AG04450 (cell line): ENCODE measurements at regions not wholly inside any gene's neighbourhood (a gene's known extent, or its start where the extent isn't known, plus 50 kb on each side); places are given as distances from the start of the nearest gene placed in this dataset.

Experiments
- CTCF ChIA-PET: fragments of 300-600, 350-600 bp; formaldehyde crosslinking; extraction: SDS; loops from one replicate; lab custom pipeline; 2022; ENCODE audit warnings: antibody characterized with exemption, inconsistent platforms; lab: Charles Lee
- POLR2A ChIA-PET: fragments of 350-600 bp; formaldehyde crosslinking; extraction: SDS; loops from one replicate; lab custom pipeline; 2021; ENCODE audit warnings: antibody characterized with exemption, inconsistent platforms; lab: Yijun Ruan, JAX
- DNase-seq: peaks from one replicate; pipeline ENCODE4 v3.0.0-alpha.2; 2011; ENCODE audit warnings: low read depth, low spot score
- H3K27ac ChIP-seq: one replicate; pipeline ENCODE4 v1.5.1; 2012; ENCODE audit warnings: low read depth, low read length, control low read depth
- H3K27me3 ChIP-seq: one replicate; pipeline ENCODE4 v1.6.0; 2012; ENCODE audit warnings: low read length; ENCODE audit not compliant: control insufficient read depth, insufficient read depth
- H3K4me3 ChIP-seq: 2 replicates; pipeline ENCODE4 v1.5.1; 2011; ENCODE audit warnings: mild to moderate bottlenecking, low read depth, low read length, control low read depth
- H3K9me3 ChIP-seq: 2 replicates; pipeline ENCODE4 v1.5.1; 2012; ENCODE audit warnings: low read length; ENCODE audit not compliant: control insufficient read depth, insufficient read depth
- TF ChIP-seq, protein P1 (sequence below): IDR thresholded peaks from 2 replicates; pipeline ENCODE4 v1.5.1; 2011; ENCODE audit warnings: low read depth, low read length, control low read depth, inconsistent platforms

DNA sequence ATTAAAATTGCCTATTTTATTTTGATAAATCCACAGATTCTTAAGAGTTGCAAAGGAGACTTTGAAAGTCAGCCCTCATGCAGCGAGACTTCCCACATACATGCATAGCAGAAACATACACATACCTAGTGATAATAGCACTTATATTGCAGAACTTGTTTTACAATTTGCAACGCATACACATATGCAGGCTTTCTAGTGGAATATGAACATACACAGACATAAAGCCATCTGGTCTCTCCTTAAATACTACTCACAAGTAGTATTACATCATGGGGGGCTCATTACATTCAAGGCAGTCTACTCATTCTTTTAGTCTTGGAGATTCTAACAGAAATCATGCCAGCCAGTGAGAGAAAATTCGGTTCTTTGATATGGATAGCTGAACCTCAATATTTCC lies 295.1 kb upstream of the RND3 start:
- H3K4me3 ChIP-seq = no peak overlapping the region
- H3K9me3 ChIP-seq = no peaks in the 10 kb centered on the region; the same call in 1 of the 2 replicates
- POLR2A ChIA-PET = no interaction called here
- CTCF ChIA-PET = no interaction called here
- DNase-seq = no peak
- no peak overlapping the region for H3K27ac ChIP-seq
- no peaks in the 10 kb centered on the region for H3K27me3 ChIP-seq
- TF ChIP-seq, protein P1, sequence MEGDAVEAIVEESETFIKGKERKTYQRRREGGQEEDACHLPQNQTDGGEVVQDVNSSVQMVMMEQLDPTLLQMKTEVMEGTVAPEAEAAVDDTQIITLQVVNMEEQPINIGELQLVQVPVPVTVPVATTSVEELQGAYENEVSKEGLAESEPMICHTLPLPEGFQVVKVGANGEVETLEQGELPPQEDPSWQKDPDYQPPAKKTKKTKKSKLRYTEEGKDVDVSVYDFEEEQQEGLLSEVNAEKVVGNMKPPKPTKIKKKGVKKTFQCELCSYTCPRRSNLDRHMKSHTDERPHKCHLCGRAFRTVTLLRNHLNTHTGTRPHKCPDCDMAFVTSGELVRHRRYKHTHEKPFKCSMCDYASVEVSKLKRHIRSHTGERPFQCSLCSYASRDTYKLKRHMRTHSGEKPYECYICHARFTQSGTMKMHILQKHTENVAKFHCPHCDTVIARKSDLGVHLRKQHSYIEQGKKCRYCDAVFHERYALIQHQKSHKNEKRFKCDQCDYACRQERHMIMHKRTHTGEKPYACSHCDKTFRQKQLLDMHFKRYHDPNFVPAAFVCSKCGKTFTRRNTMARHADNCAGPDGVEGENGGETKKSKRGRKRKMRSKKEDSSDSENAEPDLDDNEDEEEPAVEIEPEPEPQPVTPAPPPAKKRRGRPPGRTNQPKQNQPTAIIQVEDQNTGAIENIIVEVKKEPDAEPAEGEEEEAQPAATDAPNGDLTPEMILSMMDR = no peak

DNA sequence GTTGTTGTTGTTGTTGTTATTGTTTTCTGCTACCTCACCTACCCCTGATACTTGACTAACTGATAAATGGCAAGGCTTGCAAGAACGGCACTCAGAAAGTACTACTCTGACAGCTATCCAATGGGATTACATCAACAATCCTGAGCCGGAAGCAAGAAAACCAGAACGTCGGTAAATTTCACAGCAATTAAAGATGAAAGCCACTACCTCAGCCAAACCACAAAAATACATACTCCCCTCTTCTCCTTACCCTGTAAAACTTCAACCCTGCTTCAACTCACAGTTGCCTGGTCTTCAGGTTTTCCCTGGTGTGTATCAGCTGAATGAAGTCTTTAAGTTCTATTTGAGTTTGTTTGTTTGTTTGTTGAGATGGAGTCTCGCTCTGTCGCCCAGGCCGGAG lies 293.7 kb upstream of the RND3 start:
- Histone ChIP-seq H3K4me3 (no peak overlapping the region), H3K9me3 (no peaks in the 10 kb centered on the region; the same call in 1 of the 2 replicates), H3K27ac (no peak overlapping the region), H3K27me3 (no peaks in the 10 kb centered on the region)
- ChIA-PET POLR2A (no interaction called here), CTCF (no interaction called here)
- TF ChIP-seq, protein P1 = no peak
- DNase-seq = no peak

DNA sequence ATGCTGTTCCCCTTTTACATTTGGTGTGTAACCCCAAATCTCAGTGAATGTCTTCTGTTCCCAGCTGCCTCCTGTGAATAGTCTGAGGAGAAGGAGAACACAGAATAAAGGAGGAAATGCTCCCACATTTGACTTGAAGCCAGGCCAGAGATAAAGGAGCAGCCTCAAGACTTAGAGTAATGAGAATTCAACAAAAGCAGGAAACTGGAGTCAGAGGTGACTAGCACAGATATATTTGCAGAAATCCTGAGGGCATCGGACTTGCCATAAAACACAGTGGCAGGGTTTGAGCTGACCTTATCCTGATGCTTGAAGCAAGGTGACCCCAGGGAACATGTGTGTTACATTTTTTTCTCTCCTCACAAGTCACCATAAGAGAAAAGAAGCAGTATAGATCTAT lies 291.4 kb upstream of the RND3 start:
- CTCF ChIA-PET = no interaction called here
- POLR2A ChIA-PET = no interaction called here
- Histone ChIP-seq H3K27me3 (no peaks in the 10 kb centered on the region), H3K4me3 (no peak overlapping the region), H3K9me3 (no peaks in the 10 kb centered on the region; the same call in 1 of the 2 replicates), H3K27ac (no peak overlapping the region)
- DNase-seq = no peak
- TF ChIP-seq, protein P1 = no peak

DNA sequence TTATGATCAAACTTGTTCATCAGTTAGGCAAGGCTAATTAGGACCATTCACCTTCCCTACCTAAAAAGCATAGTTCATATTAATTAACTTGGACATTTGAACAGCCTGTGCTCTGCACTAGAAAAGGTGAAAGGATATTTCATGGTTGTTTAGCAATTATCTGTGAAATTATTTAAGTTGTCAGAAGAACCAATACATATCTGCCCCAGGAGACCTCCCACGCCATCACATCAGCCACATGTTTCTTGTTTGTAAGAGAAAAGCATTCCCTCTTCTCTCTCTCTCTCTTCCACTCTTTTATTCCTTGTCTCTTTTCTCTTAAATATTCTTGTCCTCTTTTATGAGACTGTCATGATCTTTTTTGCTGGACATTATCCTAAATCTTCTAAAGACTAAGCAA lies 282.0 kb upstream of the RND3 start:
- Histone ChIP-seq H3K27ac (no peak overlapping the region), H3K9me3 (no peaks in the 10 kb centered on the region), H3K4me3 (no peak overlapping the region), H3K27me3 (no peaks in the 10 kb centered on the region)
- TF ChIP-seq, protein P1 = no peak
- POLR2A ChIA-PET = no interaction called here
- no peak for DNase-seq
- CTCF ChIA-PET = no interaction called here

DNA sequence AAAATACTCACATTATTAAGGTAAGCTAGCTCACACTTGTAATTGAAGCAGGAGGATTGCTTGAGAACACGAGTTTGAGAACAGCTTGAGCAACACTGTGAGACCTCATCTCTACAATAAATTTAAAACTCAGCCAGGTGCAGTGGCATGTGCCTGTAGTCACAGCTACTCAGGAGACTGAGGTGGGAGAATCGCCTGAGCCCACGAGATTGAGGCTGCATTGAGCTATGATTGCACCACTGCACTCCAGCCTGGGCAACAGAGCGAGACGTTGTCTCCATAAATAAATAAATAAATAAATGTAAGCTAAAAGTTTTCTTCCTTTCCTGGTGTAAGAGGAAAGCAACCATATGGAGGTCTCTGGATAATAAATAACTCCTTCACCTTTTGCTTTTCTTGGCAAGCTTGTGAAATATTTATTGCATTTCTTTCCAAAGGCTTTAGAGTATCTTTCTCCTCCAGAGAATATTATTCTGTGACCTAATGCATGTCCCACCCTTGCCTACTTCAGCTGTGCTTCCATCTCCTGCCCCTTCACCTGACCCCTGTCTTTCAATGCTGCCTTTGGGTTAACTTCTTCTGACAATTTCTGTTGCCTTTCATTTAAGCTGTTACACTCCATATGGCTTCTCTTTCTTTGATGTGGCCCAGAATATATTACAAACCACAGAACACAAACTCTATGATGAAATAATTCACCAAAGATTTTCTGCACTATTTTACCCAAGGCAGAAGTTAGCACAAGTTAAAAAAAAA lies 280.7 kb upstream of the RND3 start:
- DNase-seq = peak; percentile 1
- Histone ChIP-seq H3K9me3 (no peaks in the 10 kb centered on the region), H3K27me3 (no peaks in the 10 kb centered on the region), H3K4me3 (no peak overlapping the region), H3K27ac (no peak overlapping the region)
- ChIA-PET CTCF (no interaction called here), POLR2A (no interaction called here)
- TF ChIP-seq, protein P1 = no peak
